GM12878 (cell line): ENCODE measurements at regions not wholly inside any gene's neighbourhood (a gene's known extent, or its start where the extent isn't known, plus 50 kb on each side); places are given as distances from the start of the nearest gene placed in this dataset.

Experiments used
- ATAC-seq: fragments of 200-7000 bp; cut with Tn5 transposase; 3 replicates; pipeline ENCODE4 v1.9.1; 2020; ENCODE audit warnings: mild to moderate bottlenecking, moderate library complexity
- BruUV-seq: library from RNA; stranded (reverse); fragments of 400-500 nt; replicated peaks from 2 replicates; lab custom pipeline; 2021; lab: Mats Ljungman, UMichigan
- CTCF ChIA-PET: fragments of 300-600 bp; sonication (Branson Sonifier 250); formaldehyde crosslinking; extraction: SDS; loops from one replicate; lab custom pipeline; 2021; ENCODE audit warnings: inconsistent platforms; lab: Yijun Ruan, JAX
- POLR2A ChIA-PET: fragments of 350-600 bp; formaldehyde crosslinking; extraction: SDS; loops from one replicate; lab custom pipeline; 2021; ENCODE audit warnings: inconsistent platforms; lab: Charles Lee
- RAD21 ChIA-PET: fragments of 300-600 bp; sonication (Branson Sonifier 250); formaldehyde crosslinking; loops from one replicate; lab custom pipeline; 2023; ENCODE audit warnings: antibody characterized with exemption; ENCODE audit not compliant: unreplicated experiment; lab: Charles Lee
- SMC1A ChIA-PET: fragments of 300-600 bp; sonication (Branson Sonifier 250); formaldehyde crosslinking; loops from one replicate; lab custom pipeline; 2023; ENCODE audit not compliant: unreplicated experiment, uncharacterized antibody; lab: Charles Lee
- DNase-seq: peaks from one replicate; pipeline ENCODE4 v3.0.0-alpha.2; 2011; ENCODE audit warnings: low read depth, low spot score
- FAIRE-seq: peaks from 3 replicates; lab custom pipeline; 2011; peaks lifted over from hg19 to GRCh38; lab: Jason Lieb, UNC
- H2AFZ ChIP-seq: 2 replicates; pipeline ENCODE4 v1.6.0; 2011; ENCODE audit warnings: low read depth, low read length, control low read depth; ENCODE audit not compliant: control insufficient read depth
- H3K27ac ChIP-seq: 2 replicates; pipeline ENCODE4 v1.5.1; 2011; ENCODE audit warnings: control low read depth; ENCODE audit not compliant: control insufficient read depth, insufficient read depth
- H3K27me3 ChIP-seq, 2 experiments: replicated peaks in 1 of 2; 2 replicates each; pipeline versions ENCODE4 v1.6.0 to v1.6.1; 2011; ENCODE audit warnings: low read length in 1 of 2; ENCODE audit not compliant: control insufficient read depth in 2 of 2, insufficient read depth in 2 of 2
- H3K36me3 ChIP-seq, 2 experiments: 2 replicates each; pipeline ENCODE4 v1.5.1; 2011; ENCODE audit warnings: low read length in 1 of 2; ENCODE audit not compliant: control insufficient read depth in 2 of 2, insufficient read depth in 2 of 2
- H3K4me1 ChIP-seq: 2 replicates; pipeline ENCODE4 v1.6.1; 2011; ENCODE audit warnings: mild to moderate bottlenecking, low read length, moderate library complexity, mixed read lengths; ENCODE audit not compliant: control insufficient read depth, insufficient read depth
- H3K4me2 ChIP-seq: 2 replicates; pipeline ENCODE4 v1.6.0; 2011; ENCODE audit warnings: control low read depth; ENCODE audit not compliant: control insufficient read depth, insufficient read depth
- H3K4me3 ChIP-seq: fragments of 200-600 bp; sonication (generic); 2 replicates; pipeline ENCODE4 v1.5.1; 2016
- H3K79me2 ChIP-seq: 2 replicates; pipeline ENCODE4 v1.6.0; 2011; ENCODE audit warnings: low read length; ENCODE audit not compliant: control insufficient read depth, insufficient read depth
- H3K9ac ChIP-seq: 2 replicates; pipeline ENCODE4 v1.8.0; 2011; ENCODE audit warnings: low read length, control low read depth, mixed read lengths; ENCODE audit not compliant: control insufficient read depth, insufficient read depth
- H3K9me3 ChIP-seq: replicated peaks from 3 replicates; pipeline ENCODE4 v1.5.1; 2011; ENCODE audit warnings: mild to moderate bottlenecking, low read length; ENCODE audit not compliant: control insufficient read depth, insufficient read depth
- H4K20me1 ChIP-seq: 2 replicates; pipeline ENCODE4 v1.6.0; 2011; ENCODE audit not compliant: control insufficient read depth, insufficient read depth
- BMI1 ChIP-seq: fragments of 450-650 bp; IDR thresholded peaks from 2 replicates; pipeline ENCODE4 v1.6.1; 2016; ENCODE audit warnings: mild to moderate bottlenecking, moderate library complexity, borderline replicate concordance
- CBX3 ChIP-seq: fragments of 200-600 bp; sonication (generic); IDR thresholded peaks from 2 replicates; pipeline ENCODE4 v1.6.1; 2016; ENCODE audit warnings: low read depth, borderline replicate concordance
- CHD1 ChIP-seq: IDR thresholded peaks from 2 replicates; pipeline ENCODE4 v1.6.1; 2012; ENCODE audit warnings: low read depth, low read length, improper control_type of control experiment
- EP300 ChIP-seq, 2 experiments: fragments of 150-350 bp in 1 of 2; IDR thresholded peaks; 2 replicates each; pipeline ENCODE4 v1.6.1; 2011 to 2012; ENCODE audit warnings: low read depth in 2 of 2, low read length in 2 of 2, borderline replicate concordance in 1 of 2, improper control_type of control experiment in 1 of 2, inconsistent platforms in 1 of 2; ENCODE audit not compliant: control insufficient read depth in 1 of 2
- HDGF ChIP-seq: fragments of 450-650 bp; IDR thresholded peaks from 2 replicates; pipeline ENCODE4 v1.6.1; 2016; ENCODE audit warnings: antibody characterized with exemption
- PBX3 ChIP-seq: IDR thresholded peaks from 2 replicates; pipeline ENCODE4 v1.6.1; 2011; ENCODE audit warnings: mild to moderate bottlenecking, low read depth, low read length, moderate library complexity; ENCODE audit not compliant: insufficient replicate concordance
- RFX5 ChIP-seq: IDR thresholded peaks from 2 replicates; pipeline ENCODE4 v1.6.1; 2011; ENCODE audit warnings: low read depth, low read length, improper control_type of control experiment
- SIX5 ChIP-seq: IDR thresholded peaks from 2 replicates; pipeline ENCODE4 v1.6.1; 2011; ENCODE audit warnings: mild to moderate bottlenecking, low read depth, low read length, moderate library complexity; ENCODE audit not compliant: severe bottlenecking
- STAT3 ChIP-seq: IDR thresholded peaks from 2 replicates; pipeline ENCODE4 v1.6.1; 2011; ENCODE audit warnings: low read depth, low read length, improper control_type of control experiment
- TCF7 ChIP-seq: IDR thresholded peaks from 2 replicates; pipeline ENCODE4 v1.6.1; 2014; ENCODE audit warnings: antibody characterized with exemption, borderline replicate concordance
- USF1 ChIP-seq: IDR thresholded peaks from 2 replicates; pipeline ENCODE4 v1.6.1; 2011; ENCODE audit warnings: borderline replicate concordance, low read depth, mild to moderate bottlenecking, moderate library complexity, mixed read lengths, low read length; ENCODE audit not compliant: insufficient read depth; ENCODE audit errors: extremely low read length
- ZNF217 ChIP-seq: fragments of 450-650 bp; IDR thresholded peaks from 2 replicates; pipeline ENCODE4 v1.6.1; 2017; ENCODE audit warnings: antibody characterized with exemption, mild to moderate bottlenecking
- ZSCAN29 ChIP-seq: fragments of 450-650 bp; IDR thresholded peaks from 2 replicates; pipeline ENCODE4 v1.6.1; 2017; ENCODE audit warnings: mild to moderate bottlenecking, moderate library complexity
- WGBS: methylation state at CpG from one replicate; pipeline ENCODE4 v1.1.6; 2016; ENCODE audit warnings: low lambda C conversion rate; ENCODE audit not compliant: insufficient replicate concordance, insufficient coverage; ENCODE audit errors: missing lambda C conversion rate; 5-methylcytosine and 5-hydroxymethylcytosine counted together
- in situ Hi-C: fragments of 300-500 bp; cut with MboI; formaldehyde crosslinking; loops from 9 replicates; pipeline ENCODE4 v1.14.3; 2018; ENCODE audit warnings: mixed read lengths
- intact Hi-C: fragments of 100-400 bp; cut with micrococcal nuclease; formaldehyde crosslinking; loops from one replicate; pipeline ENCODE4 v1.14.2; 2022; ENCODE audit not compliant: unreplicated experiment
- TF ChIP-seq, protein P1 (sequence below): IDR thresholded peaks from 2 replicates; pipeline ENCODE4 v1.6.1; 2011; ENCODE audit warnings: low read depth, mild to moderate bottlenecking, low read length, moderate library complexity, borderline replicate concordance; ENCODE audit errors: extremely low read depth
- TF ChIP-seq, protein P2 (sequence below): fragments of 450-650 bp; IDR thresholded peaks from 2 replicates; pipeline ENCODE4 v1.6.1; 2017; ENCODE audit warnings: antibody characterized with exemption, mild to moderate bottlenecking, moderate library complexity

DNA sequence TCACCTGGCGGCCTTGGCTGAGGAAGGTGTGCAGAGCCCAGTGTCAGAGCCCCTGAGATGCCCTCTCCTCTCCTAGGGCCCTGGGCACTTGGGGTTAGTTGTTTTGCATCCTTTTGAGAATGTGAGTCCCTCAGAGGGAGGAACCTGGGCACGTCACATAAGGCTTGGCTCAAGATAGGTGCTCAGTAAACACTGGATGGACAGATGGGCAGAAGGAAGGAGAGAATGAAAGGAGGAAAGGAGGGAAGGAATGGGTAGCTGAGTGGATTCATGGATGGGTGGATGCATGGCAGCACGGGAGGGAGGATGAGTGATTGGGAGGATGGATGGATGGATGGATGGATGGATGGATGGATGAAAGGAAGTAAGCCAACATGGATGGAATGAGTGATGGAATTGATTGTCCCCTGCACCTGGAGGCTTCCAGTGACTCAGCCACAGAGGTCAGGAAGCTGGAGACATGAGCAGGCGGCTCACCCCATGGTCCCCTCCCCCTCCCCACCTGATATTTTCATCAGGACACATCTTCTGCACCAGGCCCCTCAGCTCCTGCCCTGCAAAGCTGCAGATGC, 62.2 kb downstream of the IGLL1 start (continued):
- TF ChIP-seq PBX3: no peak
- TF ChIP-seq CBX3: no peak
- TF ChIP-seq USF1: no peak
- no peak for TF ChIP-seq CHD1
- TF ChIP-seq, all 136 proteins: peak for 0

DNA sequence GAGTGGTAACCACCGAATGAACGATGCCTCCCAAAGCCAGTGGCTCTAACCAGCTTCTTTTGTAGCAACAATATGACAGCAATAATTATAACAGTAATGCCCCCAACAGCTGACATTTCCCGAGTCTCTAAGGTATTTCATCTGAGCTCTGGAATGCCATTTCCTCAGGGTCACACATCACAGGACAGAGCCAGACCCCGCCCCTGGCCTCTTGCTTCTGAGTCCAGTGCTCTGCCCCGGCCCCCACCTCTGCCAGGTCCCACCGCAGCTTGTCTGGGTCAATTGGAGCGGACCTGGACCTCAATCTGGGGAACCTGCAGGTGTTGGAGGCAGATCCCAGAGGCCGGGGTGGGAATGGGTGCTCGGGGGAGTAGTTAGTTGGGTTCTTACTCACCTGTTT, 63.8 kb downstream of the IGLL1 start:
- ChIA-PET CTCF (no interaction called here), POLR2A (no interaction called here), RAD21 (no interaction called here), SMC1A (no interaction called here)
- Histone ChIP-seq H4K20me1 (no peaks in the 10 kb centered on the region), H3K27ac (no peak overlapping the region), H3K9me3 (no peaks in the 10 kb centered on the region), H3K4me3 (no peak overlapping the region), H3K4me2 (no peak overlapping the region), H3K9ac (no peak overlapping the region), H3K36me3 (no peaks in the 10 kb centered on the region), H3K4me1 (no peaks in the 10 kb centered on the region), H3K79me2 (no peaks in the 10 kb centered on the region), H3K27me3 (0 out of 4 replicates have a peak, but pooled peaks cover 0 to under 1% of the 10 kb centered on the region in 2 experiments), H2AFZ (no peak overlapping the region)
- FAIRE-seq: no peak
- BruUV-seq: no TSS peak
- ATAC-seq: no peak
- 38% methylated on average over 9 of the region's 9 CpGs for whole genome bisulfite sequencing
- intact Hi-C loops: no loop called here
- in situ Hi-C loops: no loop called here
- no peak for DNase-seq
- TF ChIP-seq BMI1 (no peak), ZNF217 (no peak), SIX5 (no peak), PBX3 (no peak), TCF7 (no peak), EP300 (IDR thresholded peaks at IDR 0.05; ENCODE audit: borderline replicate concordance in 1 of 2, control insufficient read depth in 1 of 2, low read depth in 2 of 2, low read length in 2 of 2) (no peak), ZSCAN29 (no peak), STAT3 (no peak), RFX5 (no peak), HDGF (no peak)
- TF ChIP-seq, protein P1, sequence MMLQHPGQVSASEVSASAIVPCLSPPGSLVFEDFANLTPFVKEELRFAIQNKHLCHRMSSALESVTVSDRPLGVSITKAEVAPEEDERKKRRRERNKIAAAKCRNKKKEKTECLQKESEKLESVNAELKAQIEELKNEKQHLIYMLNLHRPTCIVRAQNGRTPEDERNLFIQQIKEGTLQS: no peak
- TF ChIP-seq, protein P2, sequence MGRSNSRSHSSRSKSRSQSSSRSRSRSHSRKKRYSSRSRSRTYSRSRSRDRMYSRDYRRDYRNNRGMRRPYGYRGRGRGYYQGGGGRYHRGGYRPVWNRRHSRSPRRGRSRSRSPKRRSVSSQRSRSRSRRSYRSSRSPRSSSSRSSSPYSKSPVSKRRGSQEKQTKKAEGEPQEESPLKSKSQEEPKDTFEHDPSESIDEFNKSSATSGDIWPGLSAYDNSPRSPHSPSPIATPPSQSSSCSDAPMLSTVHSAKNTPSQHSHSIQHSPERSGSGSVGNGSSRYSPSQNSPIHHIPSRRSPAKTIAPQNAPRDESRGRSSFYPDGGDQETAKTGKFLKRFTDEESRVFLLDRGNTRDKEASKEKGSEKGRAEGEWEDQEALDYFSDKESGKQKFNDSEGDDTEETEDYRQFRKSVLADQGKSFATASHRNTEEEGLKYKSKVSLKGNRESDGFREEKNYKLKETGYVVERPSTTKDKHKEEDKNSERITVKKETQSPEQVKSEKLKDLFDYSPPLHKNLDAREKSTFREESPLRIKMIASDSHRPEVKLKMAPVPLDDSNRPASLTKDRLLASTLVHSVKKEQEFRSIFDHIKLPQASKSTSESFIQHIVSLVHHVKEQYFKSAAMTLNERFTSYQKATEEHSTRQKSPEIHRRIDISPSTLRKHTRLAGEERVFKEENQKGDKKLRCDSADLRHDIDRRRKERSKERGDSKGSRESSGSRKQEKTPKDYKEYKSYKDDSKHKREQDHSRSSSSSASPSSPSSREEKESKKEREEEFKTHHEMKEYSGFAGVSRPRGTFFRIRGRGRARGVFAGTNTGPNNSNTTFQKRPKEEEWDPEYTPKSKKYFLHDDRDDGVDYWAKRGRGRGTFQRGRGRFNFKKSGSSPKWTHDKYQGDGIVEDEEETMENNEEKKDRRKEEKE: no peak
